ENCODE measurements at regions not wholly inside any gene's neighbourhood (a gene's known extent, or its start where the extent isn't known, plus 50 kb on each side); places are given as distances from the start of the nearest gene placed in this dataset.

DNA sequence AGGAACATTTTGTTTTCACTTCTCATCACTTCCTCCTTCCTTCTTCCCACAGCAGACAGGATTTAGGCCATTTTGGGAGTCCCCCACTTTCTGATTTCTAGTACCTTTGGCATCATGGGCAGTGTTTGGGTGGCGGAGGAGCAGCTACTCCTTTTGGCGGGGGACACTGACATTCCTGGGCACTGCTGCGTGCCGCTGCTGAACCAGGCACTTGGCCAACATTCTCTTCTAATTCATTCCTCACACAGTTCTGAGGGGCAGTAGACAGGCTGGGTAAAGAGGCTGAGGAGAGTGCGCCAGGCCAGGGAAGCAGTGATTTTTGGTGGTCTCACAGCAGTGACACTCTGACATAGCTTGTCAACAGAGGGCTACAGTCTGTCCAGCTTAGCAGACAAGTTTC is 270.2 kb downstream of the LOXHD1 start:
- TF ChIP-seq, protein P1, sequence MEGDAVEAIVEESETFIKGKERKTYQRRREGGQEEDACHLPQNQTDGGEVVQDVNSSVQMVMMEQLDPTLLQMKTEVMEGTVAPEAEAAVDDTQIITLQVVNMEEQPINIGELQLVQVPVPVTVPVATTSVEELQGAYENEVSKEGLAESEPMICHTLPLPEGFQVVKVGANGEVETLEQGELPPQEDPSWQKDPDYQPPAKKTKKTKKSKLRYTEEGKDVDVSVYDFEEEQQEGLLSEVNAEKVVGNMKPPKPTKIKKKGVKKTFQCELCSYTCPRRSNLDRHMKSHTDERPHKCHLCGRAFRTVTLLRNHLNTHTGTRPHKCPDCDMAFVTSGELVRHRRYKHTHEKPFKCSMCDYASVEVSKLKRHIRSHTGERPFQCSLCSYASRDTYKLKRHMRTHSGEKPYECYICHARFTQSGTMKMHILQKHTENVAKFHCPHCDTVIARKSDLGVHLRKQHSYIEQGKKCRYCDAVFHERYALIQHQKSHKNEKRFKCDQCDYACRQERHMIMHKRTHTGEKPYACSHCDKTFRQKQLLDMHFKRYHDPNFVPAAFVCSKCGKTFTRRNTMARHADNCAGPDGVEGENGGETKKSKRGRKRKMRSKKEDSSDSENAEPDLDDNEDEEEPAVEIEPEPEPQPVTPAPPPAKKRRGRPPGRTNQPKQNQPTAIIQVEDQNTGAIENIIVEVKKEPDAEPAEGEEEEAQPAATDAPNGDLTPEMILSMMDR (IDR thresholded peaks at IDR 0.05): no peak
- TF ChIP-seq POLR2A (IDR thresholded peaks at IDR 0.05) (no peak), POLR2AphosphoS5 (IDR thresholded peaks at IDR 0.05; ENCODE audit: insufficient read depth in 1 of 2, low read depth in 1 of 2) (no peak)

Measured in vagina (tissue), 2 donors.